Cardiac muscle cell (in vitro differentiated cells and primary cell): ENCODE measurements at regions not wholly inside any gene's neighbourhood (a gene's known extent, or its start where the extent isn't known, plus 50 kb on each side); places are given as distances from the start of the nearest gene placed in this dataset.

Experiments
- DNase-seq, 2 donors: peaks; one replicate each; pipeline versions ENCODE4 v3.0.0 to v3.0.0-alpha.2; 2010 to 2017; ENCODE audit warnings: low read depth in 1 of 2, low spot score in 1 of 2
- H3K27ac ChIP-seq: fragments of 200-600 bp; sonication (generic); 2 replicates; pipeline ENCODE4 v1.5.1; 2016
- H3K27me3 ChIP-seq: fragments of 200-600 bp; sonication (generic); 2 replicates; pipeline ENCODE4 v1.6.0; 2016; ENCODE audit warnings: control low read depth
- H3K36me3 ChIP-seq: fragments of 200-600 bp; sonication (generic); 2 replicates; pipeline ENCODE4 v1.5.1; 2016; ENCODE audit warnings: control low read depth
- H3K4me1 ChIP-seq: fragments of 200-600 bp; sonication (generic); 2 replicates; pipeline ENCODE4 v1.8.1; 2017; ENCODE audit warnings: low read depth, mild to moderate bottlenecking, mixed run types
- H3K4me3 ChIP-seq: fragments of 200-600 bp; sonication (generic); 2 replicates; pipeline ENCODE4 v1.5.1; 2016; ENCODE audit warnings: mild to moderate bottlenecking
- H3K9me3 ChIP-seq: fragments of 200-600 bp; sonication (generic); 2 replicates; pipeline ENCODE4 v1.5.1; 2017; ENCODE audit warnings: low read depth, mild to moderate bottlenecking, control low read depth
- TF ChIP-seq, protein P1 (sequence below): IDR thresholded peaks from 2 replicates; pipeline ENCODE4 v1.5.1; 2012; ENCODE audit warnings: low read depth, mild to moderate bottlenecking, low read length

DNA sequence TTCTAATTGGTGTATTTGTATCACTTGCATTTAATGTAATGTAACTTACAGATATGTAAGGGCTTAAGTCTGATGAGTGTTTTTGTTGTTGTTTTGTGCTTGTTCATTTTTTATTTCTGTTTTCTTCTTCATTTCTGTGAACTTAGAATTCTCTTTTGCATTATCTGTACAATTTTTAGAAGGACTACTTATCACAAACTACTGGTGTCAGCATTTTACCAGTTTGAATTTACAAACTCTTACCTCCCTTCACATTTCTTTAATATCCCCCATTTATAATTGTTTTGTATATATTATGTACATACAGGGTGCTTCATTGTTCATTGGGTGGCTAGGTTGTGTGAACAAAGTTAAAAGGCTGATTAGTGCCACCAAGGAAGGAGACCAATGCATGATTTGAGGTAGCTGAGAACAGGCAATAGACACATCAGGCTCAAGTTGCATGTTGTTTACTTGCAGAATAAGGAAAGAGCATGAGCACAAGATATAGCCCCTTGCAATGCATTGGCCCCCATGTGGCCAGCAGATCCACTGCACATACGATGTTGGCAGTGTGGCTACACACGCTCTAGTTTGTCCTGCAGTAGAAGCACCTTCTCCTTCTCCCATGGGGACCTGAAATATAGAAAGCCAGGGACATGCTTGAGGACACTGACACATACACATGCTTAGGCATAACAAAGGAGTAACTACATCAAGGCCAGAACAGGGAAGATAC, 198.2 kb downstream of the CD8B2 start:
- Histone ChIP-seq H3K9me3 (no peaks in the 10 kb centered on the region), H3K4me1 (peaks cover 6% of the 10 kb centered on the region), H3K27me3 (no peaks in the 10 kb centered on the region), H3K4me3 (no peak overlapping the region), H3K27ac (no peak overlapping the region), H3K36me3 (no peaks in the 10 kb centered on the region)
- no peak for DNase-seq
- TF ChIP-seq, protein P1, sequence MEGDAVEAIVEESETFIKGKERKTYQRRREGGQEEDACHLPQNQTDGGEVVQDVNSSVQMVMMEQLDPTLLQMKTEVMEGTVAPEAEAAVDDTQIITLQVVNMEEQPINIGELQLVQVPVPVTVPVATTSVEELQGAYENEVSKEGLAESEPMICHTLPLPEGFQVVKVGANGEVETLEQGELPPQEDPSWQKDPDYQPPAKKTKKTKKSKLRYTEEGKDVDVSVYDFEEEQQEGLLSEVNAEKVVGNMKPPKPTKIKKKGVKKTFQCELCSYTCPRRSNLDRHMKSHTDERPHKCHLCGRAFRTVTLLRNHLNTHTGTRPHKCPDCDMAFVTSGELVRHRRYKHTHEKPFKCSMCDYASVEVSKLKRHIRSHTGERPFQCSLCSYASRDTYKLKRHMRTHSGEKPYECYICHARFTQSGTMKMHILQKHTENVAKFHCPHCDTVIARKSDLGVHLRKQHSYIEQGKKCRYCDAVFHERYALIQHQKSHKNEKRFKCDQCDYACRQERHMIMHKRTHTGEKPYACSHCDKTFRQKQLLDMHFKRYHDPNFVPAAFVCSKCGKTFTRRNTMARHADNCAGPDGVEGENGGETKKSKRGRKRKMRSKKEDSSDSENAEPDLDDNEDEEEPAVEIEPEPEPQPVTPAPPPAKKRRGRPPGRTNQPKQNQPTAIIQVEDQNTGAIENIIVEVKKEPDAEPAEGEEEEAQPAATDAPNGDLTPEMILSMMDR, result no peak

DNA sequence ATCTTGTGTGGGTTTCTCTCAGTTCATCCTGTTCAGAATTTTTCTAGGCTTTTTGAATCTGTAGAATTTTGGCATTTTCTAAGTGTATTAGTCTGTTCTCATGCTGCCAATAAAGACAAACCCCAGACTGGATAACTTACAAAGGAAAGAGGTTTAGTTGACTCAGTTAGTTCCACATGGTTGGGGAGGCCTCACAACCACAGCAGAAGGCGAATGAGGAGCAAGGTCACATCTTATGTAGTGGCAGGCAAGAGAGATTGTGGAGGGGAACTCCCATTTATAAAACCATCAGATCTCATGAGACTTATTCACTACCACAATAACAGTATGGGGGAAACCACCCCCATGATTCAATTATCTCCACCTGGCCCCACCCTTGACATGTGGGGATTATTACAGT, 199.2 kb downstream of the ST6GAL2 start:
- Histone ChIP-seq H3K4me1 (peaks cover 6% of the 10 kb centered on the region), H3K9me3 (no peaks in the 10 kb centered on the region), H3K36me3 (no peaks in the 10 kb centered on the region), H3K27me3 (no peaks in the 10 kb centered on the region), H3K27ac (no peak overlapping the region), H3K4me3 (no peak overlapping the region)
- TF ChIP-seq, protein P1, result no peak
- no peak for DNase-seq

DNA sequence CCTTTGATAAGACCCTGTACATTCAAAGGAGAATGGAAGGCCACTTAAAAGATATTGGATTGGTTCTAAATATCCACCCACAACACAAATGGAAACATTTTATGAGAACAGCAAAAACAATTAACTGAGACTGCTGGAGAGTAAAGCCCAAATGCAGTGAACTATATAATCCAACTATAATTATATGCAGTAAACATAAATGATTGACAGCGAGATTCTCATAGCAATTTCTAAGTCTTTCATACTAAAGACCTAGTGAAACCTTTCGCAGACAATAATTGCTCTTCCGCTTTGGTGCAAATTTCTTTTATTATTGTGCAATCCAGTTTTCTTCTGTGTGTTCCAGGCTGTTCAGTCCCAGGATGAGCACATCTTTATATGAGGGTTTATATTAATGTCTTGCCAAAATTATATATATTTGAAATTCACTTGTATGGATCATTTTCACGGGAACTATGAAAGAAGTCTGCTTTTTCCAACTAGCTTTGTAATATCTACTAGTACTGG, 190.9 kb downstream of the ST6GAL2 start:
- Histone ChIP-seq H3K4me3 (no peak overlapping the region), H3K36me3 (no peaks in the 10 kb centered on the region), H3K9me3 (no peaks in the 10 kb centered on the region), H3K27ac (no peak overlapping the region), H3K4me1 (no peaks in the 10 kb centered on the region), H3K27me3 (no peaks in the 10 kb centered on the region)
- TF ChIP-seq, protein P1, result no peak
- no peak for DNase-seq

DNA sequence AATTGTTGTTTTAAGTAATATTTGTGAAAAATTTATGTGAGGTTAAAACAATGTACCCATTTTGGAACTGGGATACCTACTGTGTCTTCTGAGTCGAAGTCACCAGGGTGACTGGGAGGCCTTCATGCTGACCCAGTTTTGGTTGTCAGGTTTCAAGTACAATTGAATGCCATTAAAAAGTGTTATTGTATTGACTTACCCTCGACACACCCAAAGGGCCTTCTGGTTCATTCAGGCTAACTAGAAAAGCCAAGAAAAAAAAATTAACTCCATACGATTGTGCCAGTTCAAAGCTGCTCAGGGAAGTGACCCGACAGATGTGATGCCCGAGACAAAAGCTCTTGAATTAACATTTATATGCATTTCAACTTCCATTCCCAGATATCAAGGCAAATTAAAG, 190.0 kb downstream of the ST6GAL2 start:
- Histone ChIP-seq H3K27ac (no peak overlapping the region), H3K9me3 (no peaks in the 10 kb centered on the region), H3K4me3 (no peak overlapping the region), H3K27me3 (no peaks in the 10 kb centered on the region), H3K4me1 (no peaks in the 10 kb centered on the region), H3K36me3 (no peaks in the 10 kb centered on the region)
- no peak for DNase-seq
- TF ChIP-seq, protein P1, result no peak

DNA sequence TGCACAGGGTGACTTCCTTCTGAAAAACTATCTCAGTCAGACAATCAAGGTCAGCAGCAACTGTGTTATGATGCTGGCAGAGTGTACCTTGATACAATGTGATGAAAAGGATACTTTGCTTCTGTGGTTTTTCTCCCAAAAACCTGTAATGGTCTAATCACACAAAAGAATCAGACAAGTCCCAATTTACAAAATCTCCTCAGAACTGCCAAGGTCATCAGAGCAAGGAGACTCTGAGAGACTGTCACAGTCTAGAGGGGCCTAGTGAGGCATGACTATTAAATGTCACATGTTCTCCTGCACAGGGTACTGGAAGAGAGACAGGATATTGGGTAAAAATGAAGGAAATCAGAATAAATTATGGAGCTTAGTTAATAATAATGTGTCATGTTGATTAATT, 185.4 kb downstream of the ST6GAL2 start:
- H3K36me3 ChIP-seq, result no peaks in the 10 kb centered on the region
- no peaks in the 10 kb centered on the region for H3K4me1 ChIP-seq
- TF ChIP-seq, protein P1, result no peak
- H3K9me3 ChIP-seq, result no peaks in the 10 kb centered on the region
- no peak overlapping the region for H3K27ac ChIP-seq
- H3K27me3 ChIP-seq, result no peaks in the 10 kb centered on the region
- DNase-seq, result no peak
- no peak overlapping the region for H3K4me3 ChIP-seq
